Stimulated activated CD8-positive, alpha-beta memory T cell treated with anti-CD3 and anti-CD28 coated beads, Interleukin-7, amount 100 ng/mL, for 48 hours (primary cell): ENCODE measurements at regions not wholly inside any gene's neighbourhood (a gene's known extent, or its start where the extent isn't known, plus 50 kb on each side); places are given as distances from the start of the nearest gene placed in this dataset.

Experiments
- DNase-seq, 2 donors: peaks; one replicate each; pipeline ENCODE4 v3.0.0-alpha.2; 2020; ENCODE audit warnings: low read depth in 1 of 2; ENCODE audit errors: extremely low read depth in 1 of 2

DNA sequence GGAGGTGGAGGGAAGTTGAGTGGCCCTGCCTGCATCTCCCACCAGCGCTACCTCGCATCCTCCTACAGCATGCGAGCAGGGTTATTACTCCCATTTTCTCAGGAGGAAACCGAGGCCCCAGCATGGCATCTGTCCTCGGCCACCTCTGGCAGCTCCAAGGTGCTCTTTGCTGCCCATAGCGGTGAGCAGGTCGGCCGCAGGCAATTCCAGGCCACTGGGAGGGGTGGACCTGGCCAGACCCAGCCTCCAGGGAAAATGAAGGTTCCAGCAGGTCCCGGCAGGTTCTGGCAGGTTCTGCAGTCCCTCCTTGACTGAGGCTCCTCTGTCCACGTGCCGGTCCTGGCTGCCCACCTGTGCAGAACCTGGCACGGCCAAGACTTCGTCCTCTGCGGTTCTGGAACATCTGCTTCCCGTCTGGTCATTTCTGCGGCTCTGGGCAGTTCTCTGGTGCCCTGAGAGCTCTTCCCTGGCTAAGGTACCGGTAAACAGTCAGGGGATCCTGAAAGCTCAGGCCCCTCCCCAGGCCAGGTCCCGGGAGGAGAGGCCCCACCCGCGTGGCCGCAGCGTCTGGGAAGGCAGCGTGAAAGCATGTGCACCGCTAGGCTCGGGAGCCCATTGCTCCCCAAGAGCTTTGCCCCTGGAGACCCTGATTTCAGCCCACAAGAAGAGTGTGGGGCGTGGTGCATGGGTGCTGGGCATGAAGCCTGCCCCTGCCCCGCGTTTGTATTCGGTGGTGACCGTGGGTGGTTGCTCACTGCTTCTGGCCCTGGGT, 112.0 kb upstream of the ADRA2C start:
- no peak for DNase-seq

DNA sequence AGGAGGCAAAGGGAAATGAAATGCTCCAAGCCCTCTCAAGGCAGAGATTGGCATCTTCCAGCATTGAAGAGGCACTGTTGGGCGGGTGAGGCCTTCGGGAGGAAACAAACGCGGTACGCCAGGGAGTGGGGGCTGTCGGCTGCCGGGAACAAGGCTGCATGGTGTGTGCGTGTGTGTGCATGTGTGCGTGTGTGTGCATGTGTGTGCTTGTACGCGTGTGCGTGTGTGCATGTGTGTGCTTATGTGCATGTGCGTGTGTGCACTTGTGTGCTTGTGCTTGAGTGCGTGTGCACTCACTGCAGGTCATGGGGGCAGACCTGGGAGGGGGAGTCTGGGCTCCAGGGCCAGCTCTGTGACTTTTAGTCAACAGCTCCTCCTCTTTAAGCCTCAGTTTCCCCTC, 113.6 kb upstream of the ADRA2C start:
- no peak for DNase-seq

DNA sequence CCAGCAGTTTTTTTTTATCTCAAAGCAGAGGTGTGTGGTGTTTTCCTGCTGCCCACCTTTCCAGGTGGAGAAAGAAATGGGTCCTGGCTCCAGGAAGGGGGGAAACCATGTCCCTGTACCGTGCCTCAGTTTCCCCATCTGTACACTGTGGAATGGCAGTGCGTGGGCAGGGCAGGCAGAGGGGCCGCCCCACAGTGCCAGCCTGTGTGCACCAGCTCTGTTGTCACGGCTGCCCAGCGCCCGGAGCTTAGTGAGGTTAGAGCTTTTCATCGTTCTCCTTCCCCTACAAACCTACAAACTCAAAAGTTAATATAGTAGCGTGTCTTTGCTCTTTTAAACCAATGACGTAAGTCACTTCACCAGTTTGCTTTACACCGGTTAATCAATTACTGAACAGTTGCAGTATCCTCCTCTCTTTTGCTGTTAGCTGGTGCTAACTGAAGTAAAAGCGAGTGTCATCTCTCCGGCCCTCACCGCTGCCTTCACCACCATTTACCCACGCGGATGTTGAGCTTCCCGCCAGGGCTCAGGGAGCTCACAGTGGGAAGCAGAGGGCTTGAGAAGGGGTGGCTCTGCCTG, 114.8 kb upstream of the ADRA2C start:
- DNase-seq, result no peak

DNA sequence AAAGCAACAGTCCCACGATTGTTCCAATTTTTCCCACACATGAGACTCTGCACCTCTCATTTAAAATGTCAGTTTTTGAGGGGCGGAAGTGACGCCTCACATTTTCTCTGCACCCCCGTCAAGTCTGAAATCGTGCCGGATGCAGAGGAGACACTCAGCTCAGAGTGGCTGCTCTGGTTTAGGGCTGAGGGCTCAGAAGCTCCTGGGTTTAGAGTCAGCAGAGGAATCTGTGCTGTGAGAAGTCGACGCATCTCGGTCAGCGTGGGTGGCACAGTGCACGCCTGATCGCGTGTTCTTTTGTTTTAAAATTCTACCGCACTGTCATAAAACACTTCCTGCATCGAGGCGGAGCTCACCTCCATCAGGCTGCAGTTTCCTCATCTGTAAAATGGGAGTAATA, 116.7 kb upstream of the ADRA2C start:
- DNase-seq, result no peak

DNA sequence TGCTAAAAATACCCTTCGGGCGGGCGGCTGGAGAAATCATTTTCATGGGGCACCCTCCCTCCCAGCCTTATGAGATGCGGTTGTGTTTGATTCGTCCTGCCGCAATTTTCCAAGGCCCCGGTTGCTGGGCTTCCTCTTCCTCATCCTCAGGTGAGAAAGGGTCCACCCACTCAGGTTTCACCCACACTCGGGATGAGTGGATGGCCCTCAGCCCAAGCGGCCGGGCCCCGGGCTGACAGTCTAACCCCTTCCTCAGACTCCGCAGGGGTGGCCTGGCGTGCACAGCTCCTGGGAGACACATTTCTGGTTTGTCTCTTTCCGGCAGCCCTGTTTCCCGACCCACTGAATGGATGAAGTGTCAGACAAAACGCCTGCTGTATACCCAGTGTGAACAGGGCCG, 116.5 kb upstream of the LRPAP1 start:
- DNase-seq, result no peak

DNA sequence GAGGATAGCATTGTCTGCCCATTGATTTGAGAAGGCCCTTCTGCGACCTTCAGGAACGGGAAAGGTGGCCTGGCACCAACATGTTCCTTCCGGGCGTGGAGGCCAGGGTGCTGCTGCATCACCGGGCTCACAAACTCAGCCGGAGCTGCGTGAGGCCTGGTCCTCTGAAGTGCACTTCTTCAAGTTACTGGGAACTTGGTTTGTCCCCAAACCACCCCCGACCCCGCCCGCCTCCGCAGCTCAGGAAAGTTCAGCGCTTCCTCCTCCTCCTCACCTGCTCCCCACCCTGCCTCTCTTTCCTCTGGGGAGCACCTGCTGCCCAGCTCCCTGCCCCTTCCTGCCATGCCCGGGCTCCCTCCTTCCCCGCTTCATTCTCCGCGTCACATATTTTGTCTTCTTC, 116.0 kb upstream of the LRPAP1 start:
- DNase-seq, result no peak

DNA sequence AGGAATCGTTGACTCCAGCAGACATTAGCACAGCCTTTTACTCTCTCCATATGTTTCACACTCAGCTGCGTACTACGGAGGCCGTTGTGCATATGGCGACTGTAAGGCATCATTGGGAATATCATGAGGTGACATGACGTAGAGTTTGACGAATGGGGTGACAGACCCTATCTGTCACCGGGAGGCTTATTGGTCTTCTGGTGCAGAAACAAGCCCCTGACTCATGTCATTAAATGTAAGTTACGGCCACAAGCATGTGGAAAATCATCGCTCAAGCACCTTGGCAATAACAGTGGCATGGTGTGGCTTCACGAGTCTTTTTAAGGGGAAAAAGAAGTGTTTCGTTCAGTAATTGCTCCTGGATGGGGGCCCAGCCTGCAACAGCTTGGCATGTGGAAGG, 115.2 kb upstream of the LRPAP1 start:
- DNase-seq, result no peak

DNA sequence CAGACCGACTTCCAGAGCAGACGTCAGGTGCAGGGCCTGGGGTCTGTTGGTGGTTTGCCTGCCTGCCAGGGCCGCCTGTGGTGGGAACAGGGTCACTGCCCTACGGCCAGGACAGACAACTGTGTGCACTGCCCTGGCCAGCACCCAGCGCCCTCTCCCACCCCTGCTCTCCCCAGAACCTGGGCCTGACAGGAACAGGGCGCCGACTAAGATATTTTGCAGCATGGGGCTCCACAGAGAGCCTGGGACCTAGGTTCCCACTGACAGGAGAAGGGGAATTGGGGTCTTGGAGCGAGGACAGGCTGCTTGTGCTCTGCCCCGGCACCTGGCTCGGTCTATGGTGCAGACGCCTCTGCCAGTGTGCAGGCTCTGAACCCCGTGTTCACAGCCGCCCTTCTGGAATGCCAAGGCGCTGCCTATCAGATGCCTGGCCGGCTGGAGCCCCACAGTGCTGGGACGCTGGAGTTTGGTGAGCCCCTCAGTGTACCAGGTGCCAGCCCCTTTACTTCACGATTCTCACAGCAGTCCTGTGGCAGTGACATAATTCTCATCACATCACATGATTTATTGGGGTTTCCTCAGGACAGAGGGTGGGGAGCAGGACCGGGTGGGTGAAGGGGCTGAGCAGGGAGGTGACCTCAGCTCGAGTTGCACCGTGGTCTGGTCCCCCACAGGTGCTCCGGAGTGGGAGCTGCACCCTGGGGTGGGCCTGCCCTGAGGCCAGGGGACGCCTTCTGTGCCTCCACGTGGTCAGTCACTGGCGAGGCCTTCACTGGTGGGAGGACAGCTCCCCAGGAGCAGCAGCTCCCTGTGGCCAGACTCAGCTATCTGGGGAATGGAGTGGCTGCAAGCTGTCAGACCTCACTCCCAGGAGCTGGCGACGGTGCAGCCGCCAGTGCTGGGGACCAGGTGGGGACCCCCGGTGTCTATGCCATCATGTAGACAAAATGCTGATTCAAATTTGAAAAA, 113.8 kb upstream of the LRPAP1 start:
- no peak for DNase-seq

DNA sequence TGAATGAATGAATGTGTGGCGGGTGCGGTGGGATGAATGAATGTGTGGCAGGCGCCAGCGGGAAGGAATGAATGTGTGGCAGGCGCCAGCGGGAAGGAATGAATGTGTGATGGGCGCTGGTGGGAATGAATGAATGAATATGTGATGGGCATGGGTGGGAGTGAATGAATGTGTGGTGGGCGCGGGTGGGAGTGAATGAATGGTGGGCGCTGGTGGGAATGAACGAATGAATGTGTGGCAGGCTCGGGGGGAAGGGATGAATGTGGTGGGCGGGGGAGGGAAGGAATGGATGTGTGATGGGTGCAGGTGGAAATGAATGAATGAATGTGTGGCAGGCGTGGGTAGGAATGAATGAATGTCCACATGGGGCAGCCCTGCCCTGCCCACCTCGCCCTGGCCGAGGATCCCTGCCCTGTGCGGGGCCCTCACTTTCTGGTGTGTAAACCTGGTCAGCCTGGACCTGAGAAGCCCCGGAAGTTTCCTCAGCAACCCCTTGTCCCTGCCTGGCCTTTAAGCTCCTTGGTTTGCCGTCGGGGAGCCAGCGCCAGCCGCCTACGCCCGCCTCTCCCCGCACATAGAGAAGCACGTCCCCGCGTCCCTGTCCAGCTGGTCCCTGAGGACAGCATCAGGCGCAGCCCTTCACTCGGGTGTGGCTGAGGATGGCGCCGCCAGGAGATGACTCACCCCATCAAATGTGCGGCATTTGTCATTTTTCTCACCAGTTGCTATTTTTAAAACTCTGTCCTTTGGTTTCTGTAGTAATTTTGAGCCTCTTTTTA, 112.8 kb upstream of the LRPAP1 start:
- DNase-seq, result no peak

DNA sequence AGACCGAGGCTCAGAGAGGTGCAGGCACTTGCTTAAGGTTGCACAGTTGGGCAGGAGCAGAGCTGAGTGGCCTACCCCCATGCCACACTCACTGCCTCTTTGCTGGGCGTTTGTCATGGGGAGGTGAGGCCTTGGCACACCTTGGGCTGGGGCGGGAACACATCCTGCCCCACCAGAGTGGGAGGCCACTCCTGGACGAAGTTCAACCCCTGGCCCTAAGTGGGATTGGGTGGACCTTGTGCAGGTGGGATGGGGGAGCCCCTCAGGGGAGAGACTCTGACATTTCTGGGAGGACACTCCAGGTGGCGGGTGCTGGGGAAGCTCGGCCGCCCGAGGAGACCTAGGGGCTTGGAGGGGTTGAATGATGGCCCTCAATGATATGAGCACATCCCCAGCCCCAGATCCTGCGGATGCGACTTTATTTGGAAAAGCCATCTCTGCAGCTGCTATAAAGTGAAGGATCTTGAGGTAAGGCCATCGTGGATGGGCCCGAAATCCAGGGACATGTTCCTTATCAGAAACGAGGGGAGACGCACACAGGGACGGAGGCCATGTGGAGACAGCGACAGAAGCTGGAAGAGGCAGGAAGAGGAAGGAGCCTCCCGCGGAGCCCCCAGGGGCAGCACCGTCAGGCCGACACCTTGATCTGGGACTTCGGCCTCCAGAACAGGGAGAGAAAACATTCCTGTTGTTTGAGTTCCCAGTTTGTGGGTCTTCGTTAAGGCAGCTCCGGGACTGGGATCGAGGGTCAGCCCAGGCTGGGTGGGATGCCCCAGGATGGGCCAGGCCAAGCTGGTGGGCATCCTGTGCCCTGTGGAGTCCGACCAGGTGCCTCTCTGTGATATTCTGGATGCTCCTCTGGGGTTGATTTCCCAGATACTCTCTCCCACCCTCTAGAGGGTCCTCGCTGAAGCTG, 111.6 kb upstream of the LRPAP1 start:
- no peak for DNase-seq

DNA sequence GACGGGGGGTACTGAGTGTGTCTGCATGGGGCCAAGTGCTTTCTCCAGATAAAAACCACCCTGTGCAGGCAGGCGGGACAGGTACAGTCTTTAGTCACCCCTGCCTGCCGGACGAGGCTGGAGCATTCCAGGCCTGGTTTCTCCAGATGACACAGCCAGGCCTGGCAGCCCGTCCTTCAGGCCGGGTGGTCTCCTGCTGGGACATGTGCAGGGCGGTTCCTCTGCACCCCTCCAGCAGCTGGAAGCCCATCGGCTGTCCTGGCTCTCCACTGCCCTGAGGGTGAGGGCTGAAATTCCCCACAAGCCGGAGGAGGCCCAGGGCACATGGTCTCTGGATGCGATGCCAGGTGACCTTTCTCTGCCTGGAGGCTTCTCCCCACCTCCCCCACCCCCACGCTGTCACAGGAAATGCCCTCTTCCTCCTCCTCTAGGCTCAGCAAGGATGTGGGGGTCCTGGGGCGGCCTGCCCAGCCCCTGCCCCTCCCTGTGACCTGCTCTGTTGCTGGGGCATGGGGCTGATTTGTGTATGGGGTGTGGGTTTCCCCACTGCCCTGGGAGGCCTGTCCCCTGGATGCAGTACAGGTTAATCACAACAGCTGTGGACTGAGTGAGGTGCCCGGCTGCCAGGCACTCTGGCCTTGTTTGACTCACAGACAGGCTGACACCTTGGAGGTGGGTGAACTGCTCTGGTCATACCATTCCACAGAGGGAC, 110.7 kb upstream of the LRPAP1 start:
- DNase-seq, result no peak

DNA sequence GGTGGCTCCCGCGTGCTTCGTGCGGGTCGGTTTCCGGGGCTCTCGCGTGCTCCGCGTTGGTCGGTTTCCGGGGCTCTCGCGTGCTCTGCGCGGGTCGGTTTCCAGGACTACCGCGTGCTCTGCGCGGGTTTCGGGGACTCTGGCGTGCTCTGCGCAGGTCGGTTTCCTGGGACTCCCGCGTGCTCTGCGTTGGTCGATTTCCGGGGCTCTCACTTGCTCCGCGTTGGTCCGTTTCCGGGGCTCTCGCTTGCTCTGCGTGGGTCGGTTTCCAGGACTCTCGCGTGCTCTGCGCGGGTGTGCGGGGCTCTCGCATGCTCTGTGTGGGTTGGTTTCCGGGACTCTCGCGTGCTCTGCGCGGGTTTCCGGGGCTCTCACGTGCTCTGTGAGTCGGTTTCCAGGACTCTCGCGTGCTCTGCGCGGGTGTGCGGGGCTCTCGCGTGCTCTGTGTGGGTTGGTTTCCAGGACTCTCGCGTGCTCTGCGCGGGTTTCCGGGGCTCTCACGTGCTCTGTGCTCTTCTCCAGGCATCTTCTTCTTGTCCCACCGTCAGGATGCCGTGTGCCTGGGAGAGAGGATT, 109.9 kb upstream of the LRPAP1 start:
- no peak for DNase-seq

DNA sequence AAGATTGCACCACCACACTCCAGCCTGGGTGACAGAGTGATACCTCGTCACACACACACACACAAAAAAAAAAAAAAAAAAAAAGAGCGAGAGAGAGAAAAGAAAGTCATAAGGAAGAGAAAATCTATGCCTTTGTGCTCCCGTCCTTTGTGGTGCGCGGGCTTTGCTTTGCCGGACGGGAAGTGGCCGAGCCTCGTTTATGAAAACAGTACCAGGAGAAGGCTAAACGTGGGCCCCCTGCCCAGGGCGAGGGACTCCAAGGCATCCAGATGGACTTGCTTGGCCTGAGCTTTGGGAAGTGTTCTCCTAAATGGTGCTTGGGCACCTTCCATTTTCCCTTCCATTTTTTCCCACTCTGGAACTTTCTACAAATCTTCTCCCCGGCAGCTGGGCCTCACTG, 109.3 kb upstream of the LRPAP1 start:
- DNase-seq, result no peak

DNA sequence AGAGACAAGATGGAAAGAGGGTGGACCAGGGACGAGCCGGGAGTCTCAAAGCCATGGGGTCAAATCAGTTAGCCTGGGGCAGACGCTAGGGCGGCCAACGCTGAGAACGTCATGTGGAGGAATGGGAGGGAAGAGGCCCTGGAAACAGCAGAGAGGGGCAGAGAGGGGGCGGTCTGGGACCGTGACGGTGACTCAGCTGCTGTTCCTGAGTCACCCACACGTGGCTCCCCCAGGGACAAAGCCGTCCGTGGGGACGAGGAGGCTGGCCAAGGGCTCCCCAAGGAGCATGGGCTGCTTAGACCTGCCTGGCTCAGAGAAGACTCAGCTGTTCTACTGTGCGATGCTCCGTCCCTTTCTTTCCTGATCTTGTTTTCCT, 108.4 kb upstream of the LRPAP1 start:
- no peak for DNase-seq

DNA sequence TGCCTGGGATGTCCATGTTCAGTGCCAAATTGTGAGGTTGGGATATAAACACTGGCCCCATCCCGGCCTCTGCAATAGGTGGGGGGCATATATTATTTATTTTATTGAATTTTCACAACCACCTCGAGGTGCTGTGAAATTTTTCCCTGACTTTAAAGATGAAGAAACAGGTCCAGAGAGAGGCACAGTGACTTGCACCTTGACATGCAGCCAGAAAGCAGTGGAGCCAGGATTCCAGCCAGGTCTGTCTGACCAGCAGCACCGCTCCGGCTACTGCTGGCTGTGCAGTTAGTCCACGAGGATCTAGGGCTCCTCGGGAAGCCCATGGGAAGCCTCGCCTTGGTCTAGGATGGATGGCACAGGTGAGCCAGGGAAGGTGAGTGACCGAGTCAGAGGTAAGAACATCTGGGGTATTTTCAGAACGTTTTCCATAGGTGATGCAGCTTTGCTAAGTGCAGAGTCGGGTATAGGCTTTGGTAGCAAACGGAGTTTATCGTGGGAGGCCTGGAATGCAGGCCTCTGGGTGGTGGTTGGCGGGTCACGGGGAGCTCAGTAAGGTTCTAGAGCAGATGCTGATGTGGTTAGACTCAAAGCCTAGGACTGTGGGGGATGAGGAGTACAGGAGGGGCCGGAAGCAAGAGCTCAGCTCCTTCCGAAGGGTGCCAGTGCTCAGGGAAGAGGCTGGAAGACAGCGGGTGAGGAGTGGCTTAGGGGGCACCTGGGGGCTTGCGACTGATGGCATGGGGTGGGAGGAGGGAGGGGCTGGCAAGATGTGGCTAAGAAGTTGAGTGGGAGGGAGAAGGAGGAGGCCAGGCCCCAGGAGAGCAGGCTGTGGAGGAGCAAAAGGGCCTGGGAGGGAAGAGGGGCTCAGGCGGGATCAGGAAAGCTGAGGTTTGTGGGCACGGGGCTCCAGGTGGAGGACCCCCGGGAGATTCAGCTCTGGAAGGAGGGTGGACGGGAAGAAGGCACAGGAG, 107.7 kb upstream of the LRPAP1 start:
- no peak for DNase-seq

DNA sequence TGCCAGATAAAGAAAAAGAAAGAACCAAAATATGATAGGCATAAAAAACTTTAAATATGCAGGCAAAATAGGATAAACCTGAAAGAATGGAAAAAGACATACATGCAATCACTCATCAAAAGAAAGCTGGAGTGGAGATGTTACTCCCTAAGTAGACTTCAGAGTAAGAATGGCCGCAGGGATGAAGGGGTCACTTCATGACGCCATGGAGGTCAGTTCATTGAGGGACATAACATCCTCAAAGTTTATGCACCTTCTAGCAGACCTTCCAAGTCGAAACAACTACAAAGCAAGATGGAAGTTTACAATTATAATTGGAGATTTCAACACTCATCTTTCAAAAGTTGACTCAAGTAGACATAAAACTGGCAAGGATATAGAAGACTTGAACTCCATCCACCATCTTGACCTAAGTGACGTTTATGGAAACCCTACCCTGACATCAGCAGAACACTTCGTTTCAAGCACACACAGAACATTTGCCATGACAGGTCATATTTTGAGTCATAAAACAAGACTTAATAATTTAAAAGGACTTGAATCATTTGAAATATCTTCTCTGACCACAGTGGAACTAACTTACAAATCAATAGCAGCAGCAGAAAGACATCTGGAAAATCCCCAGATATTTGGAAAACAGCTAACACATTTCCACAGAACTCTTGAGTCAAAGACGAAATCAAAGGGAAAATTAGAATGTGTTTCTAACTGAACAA, 106.0 kb upstream of the LRPAP1 start:
- DNase-seq, result no peak

DNA sequence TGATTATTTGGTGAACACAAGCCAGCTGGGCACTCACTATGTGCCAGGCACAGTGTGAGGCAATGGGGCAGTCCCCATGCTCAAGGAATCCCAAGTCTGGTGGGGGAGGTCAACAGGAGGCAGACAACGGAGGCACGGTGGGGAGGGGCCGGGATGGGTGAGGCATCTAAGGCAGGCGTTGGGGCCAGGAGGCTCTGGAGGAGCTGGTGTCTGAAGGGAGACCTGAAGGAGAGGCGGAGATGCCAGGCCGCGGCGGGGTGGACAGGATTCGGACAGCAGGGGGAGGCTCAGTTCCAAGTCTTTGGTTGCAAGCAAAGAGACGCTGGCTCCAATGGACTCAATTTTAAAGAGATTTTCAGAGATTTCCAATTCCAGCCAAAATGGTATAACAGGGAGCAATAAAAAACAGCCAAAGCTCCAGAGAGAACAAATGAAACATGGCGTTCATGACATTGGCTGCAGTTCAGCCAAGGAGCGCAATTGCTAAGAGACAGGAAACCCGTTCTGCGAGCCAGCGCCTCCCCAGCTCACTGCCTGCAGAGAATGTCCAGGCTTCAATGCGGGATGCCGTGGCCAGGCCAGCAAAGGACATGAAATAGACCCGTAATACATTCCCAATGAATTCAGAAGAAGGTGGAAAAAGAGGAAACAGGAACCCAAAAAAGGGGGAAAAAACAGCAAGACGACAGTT, 105.2 kb upstream of the LRPAP1 start:
- no peak for DNase-seq
